ENCODE measurements at regions not wholly inside any gene's neighbourhood (a gene's known extent, or its start where the extent isn't known, plus 50 kb on each side); places are given as distances from the start of the nearest gene placed in this dataset.

DNA sequence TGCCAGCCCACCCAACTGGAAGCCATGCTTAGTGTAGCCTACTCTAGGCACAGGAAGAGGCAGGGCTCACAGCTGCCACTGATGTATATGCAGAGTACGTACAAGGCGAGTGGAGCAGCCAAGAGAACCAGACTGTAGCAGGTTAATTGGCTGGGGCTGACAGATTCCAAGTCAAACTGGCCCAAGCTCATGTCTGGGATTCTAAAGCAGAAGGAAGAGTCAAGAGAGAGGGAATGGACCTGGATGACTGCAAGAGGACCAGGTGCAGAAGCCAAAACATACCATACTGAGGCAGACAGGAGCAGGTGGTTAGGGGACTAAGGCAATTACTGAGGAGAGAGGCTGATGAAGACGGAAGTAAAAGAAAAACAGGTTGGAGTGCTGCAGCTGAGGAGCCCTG lies 51.3 kb upstream of the LRRN2 start:
- DNase-seq (no peak), ATAC-seq (no peak)
- intact Hi-C loops (cut with DNase I) = no loop called here
- TF ChIP-seq, protein P1, sequence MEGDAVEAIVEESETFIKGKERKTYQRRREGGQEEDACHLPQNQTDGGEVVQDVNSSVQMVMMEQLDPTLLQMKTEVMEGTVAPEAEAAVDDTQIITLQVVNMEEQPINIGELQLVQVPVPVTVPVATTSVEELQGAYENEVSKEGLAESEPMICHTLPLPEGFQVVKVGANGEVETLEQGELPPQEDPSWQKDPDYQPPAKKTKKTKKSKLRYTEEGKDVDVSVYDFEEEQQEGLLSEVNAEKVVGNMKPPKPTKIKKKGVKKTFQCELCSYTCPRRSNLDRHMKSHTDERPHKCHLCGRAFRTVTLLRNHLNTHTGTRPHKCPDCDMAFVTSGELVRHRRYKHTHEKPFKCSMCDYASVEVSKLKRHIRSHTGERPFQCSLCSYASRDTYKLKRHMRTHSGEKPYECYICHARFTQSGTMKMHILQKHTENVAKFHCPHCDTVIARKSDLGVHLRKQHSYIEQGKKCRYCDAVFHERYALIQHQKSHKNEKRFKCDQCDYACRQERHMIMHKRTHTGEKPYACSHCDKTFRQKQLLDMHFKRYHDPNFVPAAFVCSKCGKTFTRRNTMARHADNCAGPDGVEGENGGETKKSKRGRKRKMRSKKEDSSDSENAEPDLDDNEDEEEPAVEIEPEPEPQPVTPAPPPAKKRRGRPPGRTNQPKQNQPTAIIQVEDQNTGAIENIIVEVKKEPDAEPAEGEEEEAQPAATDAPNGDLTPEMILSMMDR (IDR thresholded peaks at IDR 0.05) = no peak
- Histone ChIP-seq H3K4me3 (no peak overlapping the region), H3K27me3 (ENCODE audit: low read depth) (no peaks in the 10 kb centered on the region), H3K36me3 (no peaks in the 10 kb centered on the region), H3K9me3 (peaks cover 10% of the 10 kb centered on the region), H3K27ac (no peak overlapping the region), H3K4me1 (no peaks in the 10 kb centered on the region)

DNA sequence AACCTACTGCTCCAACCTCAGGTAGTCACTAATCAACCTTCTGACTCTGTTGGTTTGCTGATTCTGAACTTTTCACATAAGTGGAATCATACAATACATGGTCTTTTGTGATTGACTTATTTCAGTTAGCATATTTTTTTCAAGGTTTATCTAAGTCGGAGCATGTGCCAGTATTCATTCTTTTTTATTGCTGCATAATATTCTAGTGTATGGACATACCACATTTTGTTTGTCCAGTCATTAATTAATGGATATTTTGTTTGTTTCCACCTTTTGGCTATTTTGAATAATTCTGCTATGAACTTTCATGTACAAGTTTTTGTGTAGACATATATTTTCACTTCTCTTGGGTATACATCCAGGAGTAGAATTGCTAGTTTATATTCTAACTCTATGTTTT lies 53.0 kb upstream of the LRRN2 start:
- peaks cover 7% of the 10 kb centered on the region for H3K27me3 ChIP-seq (ENCODE audit: low read depth)
- DNase-seq (no peak), ATAC-seq (no peak)
- no peak overlapping the region for H3K4me3 ChIP-seq
- peaks cover 10% of the 10 kb centered on the region for H3K9me3 ChIP-seq
- intact Hi-C loops (cut with DNase I) = no loop called here
- no peaks in the 10 kb centered on the region for H3K4me1 ChIP-seq
- H3K27ac ChIP-seq = no peak overlapping the region
- TF ChIP-seq, protein P1 (IDR thresholded peaks at IDR 0.05) = no peak
- H3K36me3 ChIP-seq = no peaks in the 10 kb centered on the region

DNA sequence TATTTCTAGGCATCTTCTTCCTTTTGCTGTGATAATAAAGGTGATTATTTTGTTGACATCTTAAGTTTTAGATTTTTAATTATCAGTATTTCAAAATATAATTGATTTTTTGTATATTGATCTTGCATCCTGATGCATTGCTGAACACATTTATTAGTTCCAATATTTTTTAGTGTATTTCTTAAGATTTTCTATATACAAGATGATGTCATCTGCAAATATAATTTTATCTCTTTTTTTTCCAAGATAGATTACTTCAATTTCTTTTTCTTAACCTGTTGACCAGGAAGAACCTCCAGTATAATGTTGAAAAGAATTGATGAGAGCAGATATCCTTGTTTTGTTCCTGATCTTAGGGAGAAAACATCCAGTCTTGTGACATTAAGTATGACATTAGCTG lies 54.8 kb upstream of the LRRN2 start:
- ATAC-seq (no peak), DNase-seq (no peak)
- intact Hi-C loops (cut with DNase I) = no loop called here
- no peak overlapping the region for H3K4me3 ChIP-seq
- H3K27me3 ChIP-seq (ENCODE audit: low read depth) = peaks cover 8% of the 10 kb centered on the region
- TF ChIP-seq, protein P1 (IDR thresholded peaks at IDR 0.05) = no peak
- H3K9me3 ChIP-seq = peaks cover 10% of the 10 kb centered on the region
- H3K4me1 ChIP-seq = no peaks in the 10 kb centered on the region
- H3K27ac ChIP-seq = no peak overlapping the region
- no peaks in the 10 kb centered on the region for H3K36me3 ChIP-seq

DNA sequence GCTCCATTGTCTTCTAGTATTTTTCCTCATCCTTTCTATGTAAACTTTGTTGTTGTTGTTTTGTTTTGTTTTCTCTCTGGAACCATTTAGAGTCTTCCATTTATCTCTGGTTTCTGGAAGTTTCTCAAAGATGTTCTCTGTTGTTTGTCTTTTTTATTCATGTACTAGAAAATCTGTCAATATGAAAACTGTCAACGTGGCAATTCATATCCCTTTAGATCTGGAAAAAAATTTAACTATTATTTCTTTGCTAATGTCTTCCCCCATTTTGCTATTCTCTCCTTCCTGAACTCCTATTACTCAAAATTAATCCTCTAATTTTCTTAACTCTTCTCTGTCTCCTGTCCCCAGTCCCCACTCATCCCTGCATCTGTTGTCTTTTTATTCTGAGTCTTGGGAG lies 55.9 kb upstream of the LRRN2 start:
- Histone ChIP-seq H3K4me1 (no peaks in the 10 kb centered on the region), H3K9me3 (peaks cover 10% of the 10 kb centered on the region), H3K36me3 (no peaks in the 10 kb centered on the region), H3K27me3 (ENCODE audit: low read depth) (peaks cover 8% of the 10 kb centered on the region), H3K27ac (no peak overlapping the region), H3K4me3 (no peak overlapping the region)
- ATAC-seq (no peak), DNase-seq (no peak)
- TF ChIP-seq, protein P1 (IDR thresholded peaks at IDR 0.05) = no peak
- intact Hi-C loops (cut with DNase I) = no loop called here

DNA sequence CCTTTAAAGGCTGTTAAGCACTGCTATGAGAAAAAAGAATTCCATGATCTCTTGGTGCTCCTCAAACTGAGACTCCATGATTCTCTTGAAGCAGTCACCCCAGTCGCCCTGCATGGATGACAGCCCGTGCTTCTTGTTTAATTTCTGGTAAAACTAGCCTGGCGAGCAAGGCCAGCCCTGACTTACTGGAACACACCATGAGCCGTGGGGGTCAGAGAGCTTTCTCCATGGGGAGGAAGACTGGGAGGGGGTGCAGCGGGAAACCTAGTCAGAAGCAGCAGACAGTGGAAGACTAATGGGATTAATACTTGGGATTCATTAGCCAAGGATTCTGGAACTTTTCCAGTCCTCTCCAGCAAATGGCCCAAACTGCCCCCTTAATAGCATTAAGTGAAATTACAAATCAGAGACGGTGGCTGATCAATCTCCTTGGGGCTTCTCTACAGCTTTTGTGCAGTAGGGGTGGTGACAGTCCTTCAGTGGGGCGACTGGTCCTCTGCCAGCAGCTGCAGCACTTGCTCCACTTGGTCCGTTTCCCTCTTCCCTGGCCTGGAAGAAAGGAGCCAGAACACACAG lies 57.2 kb upstream of the LRRN2 start:
- Histone ChIP-seq H3K36me3 (no peaks in the 10 kb centered on the region), H3K27ac (no peak overlapping the region), H3K27me3 (ENCODE audit: low read depth) (peaks cover 8% of the 10 kb centered on the region), H3K4me1 (no peaks in the 10 kb centered on the region), H3K4me3 (no peak overlapping the region), H3K9me3 (peaks cover 10% of the 10 kb centered on the region)
- intact Hi-C loops (cut with DNase I) = no loop called here
- TF ChIP-seq, protein P1 (IDR thresholded peaks at IDR 0.05) = no peak
- DNase-seq (no peak), ATAC-seq (no peak)
